ENCODE measurements at regions not wholly inside any gene's neighbourhood (a gene's known extent, or its start where the extent isn't known, plus 50 kb on each side); places are given as distances from the start of the nearest gene placed in this dataset.

- no peaks in the 10 kb centered on the region for H3K27me3 ChIP-seq (ENCODE audit: insufficient read depth, low read length)
- H2BK120ac ChIP-seq (ENCODE audit: low read depth, low read length, poor library complexity, severe bottlenecking), result no peak overlapping the region
- H3K4ac ChIP-seq (ENCODE audit: low read depth, low read length), result no peak overlapping the region
- no peaks in the 10 kb centered on the region for H3K23me2 ChIP-seq (ENCODE audit: insufficient read length, low read depth, low read length, poor library complexity, severe bottlenecking)
- no peaks in the 10 kb centered on the region for H3K4me1 Mint-ChIP-seq
- H4K5ac ChIP-seq (ENCODE audit: insufficient read length, low read depth, low read length), result no peak overlapping the region
- no peaks in the 10 kb centered on the region for H3K79me2 ChIP-seq (ENCODE audit: insufficient read depth, low read length)
- H4K91ac ChIP-seq (ENCODE audit: insufficient read length, low read depth, low read length), result no peak overlapping the region
- TF ChIP-seq, protein P1, sequence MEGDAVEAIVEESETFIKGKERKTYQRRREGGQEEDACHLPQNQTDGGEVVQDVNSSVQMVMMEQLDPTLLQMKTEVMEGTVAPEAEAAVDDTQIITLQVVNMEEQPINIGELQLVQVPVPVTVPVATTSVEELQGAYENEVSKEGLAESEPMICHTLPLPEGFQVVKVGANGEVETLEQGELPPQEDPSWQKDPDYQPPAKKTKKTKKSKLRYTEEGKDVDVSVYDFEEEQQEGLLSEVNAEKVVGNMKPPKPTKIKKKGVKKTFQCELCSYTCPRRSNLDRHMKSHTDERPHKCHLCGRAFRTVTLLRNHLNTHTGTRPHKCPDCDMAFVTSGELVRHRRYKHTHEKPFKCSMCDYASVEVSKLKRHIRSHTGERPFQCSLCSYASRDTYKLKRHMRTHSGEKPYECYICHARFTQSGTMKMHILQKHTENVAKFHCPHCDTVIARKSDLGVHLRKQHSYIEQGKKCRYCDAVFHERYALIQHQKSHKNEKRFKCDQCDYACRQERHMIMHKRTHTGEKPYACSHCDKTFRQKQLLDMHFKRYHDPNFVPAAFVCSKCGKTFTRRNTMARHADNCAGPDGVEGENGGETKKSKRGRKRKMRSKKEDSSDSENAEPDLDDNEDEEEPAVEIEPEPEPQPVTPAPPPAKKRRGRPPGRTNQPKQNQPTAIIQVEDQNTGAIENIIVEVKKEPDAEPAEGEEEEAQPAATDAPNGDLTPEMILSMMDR (conservative IDR thresholded peaks at IDR 0.05), result no peak
- no peak overlapping the region for H2BK20ac ChIP-seq (ENCODE audit: low read depth, low read length, poor library complexity, severe bottlenecking)
- H3K4me3 Mint-ChIP-seq, result no peak overlapping the region
- H3K4me2 ChIP-seq (ENCODE audit: insufficient read depth, insufficient read length, low read length), result no peak overlapping the region
- no CpG with 5 or more reads among the region's 7 CpGs for whole genome bisulfite sequencing (ENCODE audit: extremely low coverage, insufficient read length, low lambda C conversion rate)
- peaks cover 3% of the 10 kb centered on the region; the same call in 1 of the 2 replicates for H3K27me3 Mint-ChIP-seq (ENCODE audit: low read depth)
- H2BK5ac ChIP-seq (ENCODE audit: insufficient read length, low read length), result no peak overlapping the region
- H3K27ac Mint-ChIP-seq, result no peak overlapping the region
- H3K4me1 ChIP-seq (ENCODE audit: insufficient read depth, low read length), result no peaks in the 10 kb centered on the region
- no peak overlapping the region for H3K14ac ChIP-seq (ENCODE audit: insufficient read depth, low read length)
- DNase-seq, result no peak
- H3K56ac ChIP-seq (ENCODE audit: insufficient read length, low read depth, low read length), result no peak overlapping the region
- H4K8ac ChIP-seq (replicated peaks; ENCODE audit: insufficient read length, low read depth, low read length), result no peak overlapping the region
- no peak overlapping the region for H2AK5ac ChIP-seq (ENCODE audit: insufficient read length, low read length)
- H3K79me1 ChIP-seq (ENCODE audit: insufficient read depth, low read depth, low read length, poor library complexity, severe bottlenecking), result no peaks in the 10 kb centered on the region
- no peak overlapping the region for H3K18ac ChIP-seq (ENCODE audit: insufficient read length, low read depth, low read length)
- H3K9me3 Mint-ChIP-seq, result peaks cover 16 to 23% of the 10 kb centered on the region in 2 experiments
- H4K20me1 ChIP-seq (ENCODE audit: control insufficient read depth, insufficient read depth, insufficient read length), result no peaks in the 10 kb centered on the region
- no peak overlapping the region for H3K27ac ChIP-seq (ENCODE audit: insufficient read length, low read depth, low read length)
- peaks cover 8 to 12% (median 8%) of the 10 kb centered on the region in 3 experiments for H3K36me3 Mint-ChIP-seq (ENCODE audit: insufficient read depth in 1 of 3, low read depth in 3 of 3)
- H2AFZ ChIP-seq (ENCODE audit: low read length), result no peak overlapping the region
- no peak overlapping the region for H2BK12ac ChIP-seq (ENCODE audit: insufficient read length, low read depth, low read length)
- H2BK15ac ChIP-seq (ENCODE audit: low read depth, low read length), result no peak overlapping the region
- H3K9ac ChIP-seq (ENCODE audit: extremely low read depth, insufficient read length, low read length), result no peak overlapping the region
- H3K9me3 ChIP-seq (ENCODE audit: control insufficient read depth, low read depth, low read length), result no peaks in the 10 kb centered on the region
- no peak overlapping the region for H3K23ac ChIP-seq (ENCODE audit: insufficient read length, low read depth, low read length)
- no peak overlapping the region for H3T11ph ChIP-seq (ENCODE audit: low read length)
Observed at GRCh38 chr19:28667348-28667977, 545.5 kb downstream of the UQCRFS1 start.
